Progenitor cell of endocrine pancreas (in vitro differentiated cells): ENCODE measurements at regions not wholly inside any gene's neighbourhood (a gene's known extent, or its start where the extent isn't known, plus 50 kb on each side); places are given as distances from the start of the nearest gene placed in this dataset.
"Not testable (repeated sequence)": the region's sequence is repeated elsewhere in the genome, so short reads cannot be mapped to it uniquely, and the experiment has no call there.

Source experiments
- DNase-seq: peaks from one replicate; pipeline ENCODE4 v3.0.0; 2021; ENCODE audit warnings: low spot score; ENCODE audit not compliant: unreplicated experiment
- H3K27ac Mint-ChIP-seq: 2 replicates; pipeline ENCODE4 v1.8.0; 2021; ENCODE audit warnings: mild to moderate bottlenecking, moderate library complexity, mixed read lengths
- H3K27me3 Mint-ChIP-seq: 2 replicates; pipeline ENCODE4 v1.8.0; 2021; ENCODE audit warnings: mixed read lengths
- H3K36me3 Mint-ChIP-seq: 2 replicates; pipeline ENCODE4 v1.8.0; 2022; ENCODE audit warnings: mixed read lengths; ENCODE audit not compliant: insufficient read depth
- H3K4me1 Mint-ChIP-seq: 2 replicates; pipeline ENCODE4 v1.8.0; 2021; ENCODE audit warnings: low read depth, mixed read lengths
- H3K4me3 Mint-ChIP-seq: 2 replicates; pipeline ENCODE4 v1.8.0; 2021; ENCODE audit warnings: low read depth, mild to moderate bottlenecking, moderate library complexity, mixed read lengths
- H3K9me3 Mint-ChIP-seq: 2 replicates; pipeline ENCODE4 v1.8.0; 2021; ENCODE audit warnings: low read depth, mixed read lengths
- TF ChIP-seq, protein P1 (sequence below): fragments of 200-600 bp; sonication (generic); IDR thresholded peaks from one replicate; pipeline ENCODE4 v1.5.0; 2021; ENCODE audit warnings: antibody characterized with exemption, mild to moderate bottlenecking; ENCODE audit not compliant: unreplicated experiment

DNA sequence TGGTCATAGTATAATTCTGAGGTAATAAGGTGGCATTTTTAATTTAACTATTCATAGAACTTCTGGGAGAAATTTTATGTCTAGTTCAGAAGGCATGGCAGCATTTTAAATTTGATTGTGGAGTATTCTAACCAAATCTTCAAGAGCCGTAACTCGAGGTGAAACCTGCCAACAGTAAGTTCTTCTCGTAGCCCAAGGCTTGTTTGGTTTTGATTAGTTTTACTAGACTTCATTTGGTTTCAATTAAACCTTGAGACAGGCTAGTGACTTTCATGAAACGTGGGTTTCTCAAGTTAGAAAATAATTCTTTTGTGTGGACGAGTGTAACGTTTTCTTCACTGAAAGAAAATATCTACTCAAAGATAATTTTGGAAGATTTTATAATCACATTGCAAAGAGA lies 395.5 kb downstream of the USP25 start:
- peaks cover 4% of the 10 kb centered on the region for H3K36me3 Mint-ChIP-seq
- H3K4me3 Mint-ChIP-seq = no peak overlapping the region
- no peaks in the 10 kb centered on the region for H3K4me1 Mint-ChIP-seq
- TF ChIP-seq, protein P1, sequence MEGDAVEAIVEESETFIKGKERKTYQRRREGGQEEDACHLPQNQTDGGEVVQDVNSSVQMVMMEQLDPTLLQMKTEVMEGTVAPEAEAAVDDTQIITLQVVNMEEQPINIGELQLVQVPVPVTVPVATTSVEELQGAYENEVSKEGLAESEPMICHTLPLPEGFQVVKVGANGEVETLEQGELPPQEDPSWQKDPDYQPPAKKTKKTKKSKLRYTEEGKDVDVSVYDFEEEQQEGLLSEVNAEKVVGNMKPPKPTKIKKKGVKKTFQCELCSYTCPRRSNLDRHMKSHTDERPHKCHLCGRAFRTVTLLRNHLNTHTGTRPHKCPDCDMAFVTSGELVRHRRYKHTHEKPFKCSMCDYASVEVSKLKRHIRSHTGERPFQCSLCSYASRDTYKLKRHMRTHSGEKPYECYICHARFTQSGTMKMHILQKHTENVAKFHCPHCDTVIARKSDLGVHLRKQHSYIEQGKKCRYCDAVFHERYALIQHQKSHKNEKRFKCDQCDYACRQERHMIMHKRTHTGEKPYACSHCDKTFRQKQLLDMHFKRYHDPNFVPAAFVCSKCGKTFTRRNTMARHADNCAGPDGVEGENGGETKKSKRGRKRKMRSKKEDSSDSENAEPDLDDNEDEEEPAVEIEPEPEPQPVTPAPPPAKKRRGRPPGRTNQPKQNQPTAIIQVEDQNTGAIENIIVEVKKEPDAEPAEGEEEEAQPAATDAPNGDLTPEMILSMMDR = no peak
- H3K27ac Mint-ChIP-seq = no peak overlapping the region
- DNase-seq = no peak
- H3K9me3 Mint-ChIP-seq = peaks cover 12% of the 10 kb centered on the region
- H3K27me3 Mint-ChIP-seq = no peaks in the 10 kb centered on the region

DNA sequence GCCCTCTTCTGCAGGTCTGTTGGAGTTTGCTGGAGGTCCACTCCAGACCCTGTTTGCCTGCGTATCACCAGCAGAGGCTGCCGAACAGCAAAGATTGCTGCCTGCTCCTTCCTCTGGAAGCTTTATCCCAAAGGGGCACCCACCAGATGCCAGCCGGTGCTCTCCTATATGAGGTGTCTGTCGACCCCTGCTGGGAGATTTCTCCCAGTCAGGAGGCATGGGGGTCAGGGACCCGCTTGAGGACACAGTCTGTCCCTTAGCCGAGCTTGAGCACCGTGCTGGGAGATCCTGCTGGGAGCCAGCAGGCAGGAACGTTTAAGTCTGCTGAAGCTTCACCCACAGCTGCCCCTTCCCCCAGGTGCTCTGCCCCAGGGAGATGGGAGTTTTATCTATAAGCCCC lies 402.7 kb downstream of the USP25 start:
- H3K9me3 Mint-ChIP-seq = peaks cover 24% of the 10 kb centered on the region
- not testable (repeated sequence) for H3K36me3 Mint-ChIP-seq, H3K27me3 Mint-ChIP-seq, DNase-seq, H3K4me3 Mint-ChIP-seq, H3K4me1 Mint-ChIP-seq, H3K27ac Mint-ChIP-seq

DNA sequence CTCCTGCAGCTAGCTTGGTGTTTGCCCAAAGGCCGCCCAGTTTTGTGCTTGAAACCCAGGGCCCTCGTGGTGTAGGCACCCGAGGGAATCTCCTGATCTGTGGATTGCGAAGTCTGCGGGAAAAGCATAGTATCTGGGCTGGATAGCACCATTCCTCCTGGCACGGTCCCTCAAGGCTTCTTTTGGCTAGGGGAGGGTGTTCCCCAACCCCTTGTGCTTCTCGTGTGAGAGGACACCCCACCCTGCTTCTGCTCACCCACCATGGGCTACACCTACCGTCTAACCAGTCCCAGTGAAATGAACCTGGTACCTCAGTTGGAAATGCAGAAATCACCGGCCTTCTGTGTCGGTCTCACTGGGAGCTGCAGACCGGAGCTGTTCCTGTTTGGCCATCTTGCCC lies 403.5 kb downstream of the USP25 start:
- Mint-ChIP-seq H3K4me3 (no peak overlapping the region), H3K27me3 (no peaks in the 10 kb centered on the region), H3K4me1 (no peaks in the 10 kb centered on the region), H3K9me3 (peaks cover 24% of the 10 kb centered on the region), H3K36me3 (peaks cover 6% of the 10 kb centered on the region), H3K27ac (no peak overlapping the region)
- TF ChIP-seq, protein P1 = no peak
- no peak for DNase-seq

DNA sequence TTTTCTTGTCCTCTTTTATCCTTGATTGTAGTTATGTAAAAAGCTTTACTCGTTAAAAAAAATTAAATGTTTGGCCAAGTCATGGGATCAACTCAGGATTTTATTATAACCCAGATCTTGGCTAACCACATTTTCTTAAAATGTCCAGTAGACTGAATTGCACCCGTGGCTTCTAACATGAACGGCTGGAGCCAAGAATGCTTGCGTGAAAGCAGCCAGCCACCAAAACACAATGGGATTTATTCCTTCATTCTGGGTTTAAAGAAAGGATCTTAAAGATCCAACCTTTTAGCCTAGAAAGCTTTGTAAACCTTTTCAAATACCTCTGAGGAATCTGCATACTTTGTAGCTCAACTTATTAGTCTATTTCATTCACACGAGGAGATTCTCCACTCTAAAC lies 404.4 kb downstream of the USP25 start:
- no peak for DNase-seq
- Mint-ChIP-seq H3K36me3 (peaks cover 5% of the 10 kb centered on the region), H3K27ac (no peak overlapping the region), H3K27me3 (no peaks in the 10 kb centered on the region), H3K4me3 (no peak overlapping the region), H3K9me3 (peaks cover 20% of the 10 kb centered on the region), H3K4me1 (no peaks in the 10 kb centered on the region)
- TF ChIP-seq, protein P1 = no peak

DNA sequence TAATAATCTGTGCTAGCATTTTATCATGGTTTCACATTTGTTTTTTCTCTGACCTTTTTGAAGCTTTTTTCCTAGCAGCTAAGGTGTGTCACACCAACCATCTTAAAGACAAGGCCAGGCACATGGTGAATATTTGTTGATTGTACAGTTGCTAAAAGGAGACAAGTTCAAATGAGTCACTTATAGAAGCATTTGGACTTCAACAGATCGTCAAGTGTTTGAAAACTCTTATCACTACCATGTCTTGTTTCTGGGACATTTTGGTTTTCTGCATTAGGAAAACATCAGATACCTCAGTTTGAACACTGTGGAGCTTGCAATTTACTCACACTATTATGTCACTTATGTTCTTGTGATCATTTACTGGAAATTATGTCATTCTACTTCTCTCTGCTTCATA lies 407.3 kb downstream of the USP25 start:
- H3K27ac Mint-ChIP-seq = no peak overlapping the region
- H3K4me1 Mint-ChIP-seq = peaks cover 2% of the 10 kb centered on the region
- no peaks in the 10 kb centered on the region for H3K27me3 Mint-ChIP-seq
- no peak for DNase-seq
- no peak overlapping the region for H3K4me3 Mint-ChIP-seq
- no peaks in the 10 kb centered on the region for H3K36me3 Mint-ChIP-seq
- peaks cover 4% of the 10 kb centered on the region for H3K9me3 Mint-ChIP-seq
- TF ChIP-seq, protein P1 = no peak

DNA sequence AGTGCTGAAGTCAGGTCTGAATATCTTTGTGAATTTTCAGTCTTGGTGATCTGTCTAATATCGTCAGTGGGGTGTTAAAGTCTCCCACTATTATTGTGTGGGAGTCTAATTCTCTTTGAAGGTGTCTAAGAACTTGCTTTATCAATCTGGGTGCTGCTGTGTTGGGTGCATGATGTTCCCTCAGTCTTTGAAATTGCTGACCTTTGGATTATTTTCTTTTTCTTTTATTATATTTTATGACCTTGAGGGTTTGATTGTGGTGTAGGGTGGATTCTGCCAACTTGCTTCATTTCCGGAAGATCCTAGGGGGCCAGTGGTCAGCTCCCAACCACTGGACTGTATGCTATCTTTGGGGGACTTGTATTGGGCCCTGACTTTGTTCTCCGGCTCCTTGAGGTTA lies 415.3 kb downstream of the USP25 start:
- Mint-ChIP-seq H3K27ac (no peak overlapping the region), H3K36me3 (no peaks in the 10 kb centered on the region), H3K4me3 (no peak overlapping the region), H3K27me3 (peaks cover 15% of the 10 kb centered on the region), H3K4me1 (no peaks in the 10 kb centered on the region), H3K9me3 (peaks cover 4% of the 10 kb centered on the region)
- DNase-seq = no peak
- TF ChIP-seq, protein P1 = no peak
